GM18909 (cell line): ENCODE measurements at regions not wholly inside any gene's neighbourhood (a gene's known extent, or its start where the extent isn't known, plus 50 kb on each side); places are given as distances from the start of the nearest gene placed in this dataset.
"Not testable (repeated sequence)": the region's sequence is repeated elsewhere in the genome, so short reads cannot be mapped to it uniquely, and the experiment has no call there.

Source experiments
- ATAC-seq: cut with Tn5 transposase; IDR thresholded peaks from one replicate; pipeline ENCODE4 v1.9.1; 2021; ENCODE audit warnings: mild to moderate bottlenecking; ENCODE audit not compliant: unreplicated experiment, poor library complexity

DNA sequence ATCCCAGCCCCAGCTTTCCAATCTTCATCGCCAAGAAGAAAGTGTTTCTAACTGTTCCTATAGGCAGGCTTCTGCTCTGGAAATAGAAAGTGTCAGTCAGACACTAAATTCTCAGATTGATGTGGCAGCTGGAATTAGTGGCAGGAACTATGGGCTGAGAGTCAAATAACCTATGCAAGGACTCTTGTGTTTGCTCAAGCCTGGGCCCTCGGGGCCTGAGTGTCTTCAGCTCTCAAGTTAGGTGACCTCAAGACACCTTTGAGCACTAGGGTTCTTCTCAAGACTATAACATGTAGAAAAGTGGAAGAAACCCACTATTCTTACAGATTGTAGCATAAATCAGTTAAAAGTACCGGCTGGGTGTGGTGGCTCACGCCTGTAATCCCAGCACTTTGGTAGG is 694.5 kb downstream of the RNF144A start:
- no peak for ATAC-seq

DNA sequence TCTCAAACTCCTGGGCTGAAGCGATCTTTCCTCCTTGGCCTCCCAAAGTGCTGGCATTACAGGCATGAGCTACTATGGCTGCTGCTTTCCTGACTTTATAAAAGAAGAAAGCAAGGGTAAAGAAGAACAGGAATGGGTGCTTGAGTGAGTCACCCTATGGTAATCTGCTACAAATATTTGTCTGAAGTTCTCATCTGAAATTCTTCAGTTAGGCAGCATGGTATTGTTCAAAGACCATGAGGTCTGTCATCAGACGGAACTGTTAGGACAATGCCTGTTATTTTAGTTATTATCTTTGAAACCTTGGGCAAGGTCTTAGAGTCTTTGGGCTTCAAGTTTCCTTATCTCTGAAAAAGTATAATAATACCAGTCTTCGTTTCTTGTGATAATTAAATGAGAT is 695.8 kb downstream of the RNF144A start:
- ATAC-seq = no peak

DNA sequence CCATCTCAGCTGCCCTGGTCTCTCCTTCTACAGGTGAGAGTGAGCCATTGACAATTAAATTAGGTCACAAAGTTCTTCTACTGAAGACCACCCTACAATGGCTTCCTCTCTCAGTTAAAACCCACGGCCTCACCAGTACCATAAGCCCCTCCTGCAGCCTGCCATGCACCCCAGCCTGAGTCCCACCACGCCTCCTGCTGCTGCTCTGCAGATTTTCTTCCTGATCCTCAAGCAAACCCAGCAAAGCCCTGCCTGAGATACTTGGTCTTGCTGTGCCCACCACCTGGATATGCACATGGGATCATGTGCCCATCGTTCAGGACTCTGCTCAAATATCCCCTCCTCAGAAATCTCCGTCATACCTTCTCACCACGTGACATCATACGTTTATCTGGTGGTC is 696.6 kb downstream of the RNF144A start:
- no peak for ATAC-seq

DNA sequence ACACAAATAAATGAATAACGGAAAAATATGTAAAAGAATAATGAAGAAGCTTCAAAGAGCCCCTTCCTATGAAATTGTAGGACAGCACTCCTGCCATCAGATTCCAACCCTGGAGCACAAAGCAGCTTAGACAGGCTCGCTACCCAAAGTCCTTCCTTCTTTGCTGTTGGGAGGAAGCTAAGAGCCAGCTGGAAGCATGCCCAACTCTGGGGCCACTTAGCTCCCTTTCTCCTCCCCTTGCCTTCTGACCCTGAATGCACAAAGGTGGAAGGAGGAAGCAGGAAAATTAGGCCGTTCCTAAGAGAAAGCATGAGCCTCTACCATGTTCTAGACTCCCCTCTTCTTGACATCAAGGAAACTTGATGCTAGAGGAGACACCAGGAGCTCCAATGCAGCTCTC is 700.8 kb downstream of the RNF144A start:
- ATAC-seq = no peak

DNA sequence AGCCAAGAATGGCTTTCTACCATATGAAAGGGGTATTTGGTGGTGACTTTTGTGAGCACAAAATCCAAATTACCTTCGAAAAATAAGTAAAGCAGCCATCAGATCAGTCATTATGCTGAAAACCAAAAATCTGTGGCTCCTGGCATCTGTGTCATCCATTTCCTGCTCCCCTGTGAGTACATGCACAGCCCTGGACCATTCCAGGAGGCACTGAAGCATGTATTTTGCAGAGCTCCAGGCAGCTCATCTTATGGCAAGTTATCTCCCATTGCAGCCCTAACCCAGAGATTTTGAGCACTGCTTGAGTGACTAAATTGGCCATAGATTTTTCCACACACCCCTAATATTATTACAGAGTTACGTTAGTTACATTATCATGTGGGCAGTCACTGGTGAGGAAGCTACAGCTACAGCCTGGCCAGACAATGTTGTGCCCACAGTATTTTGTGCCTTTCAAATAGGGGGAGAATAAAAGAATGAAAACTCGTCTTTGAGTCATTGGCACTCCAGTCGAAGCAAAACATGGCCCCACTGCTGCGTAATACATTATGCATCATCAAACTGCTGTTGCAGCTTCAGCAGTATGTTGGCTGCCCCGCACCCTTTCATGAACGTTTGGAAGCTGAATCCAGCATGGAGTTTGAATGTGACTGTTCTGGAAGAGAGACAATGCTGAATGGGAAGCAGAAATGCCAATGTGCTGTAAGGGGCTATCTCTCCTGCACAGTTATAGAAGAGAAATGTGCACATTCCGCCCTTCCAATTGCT is 702.2 kb downstream of the RNF144A start:
- no peak for ATAC-seq

DNA sequence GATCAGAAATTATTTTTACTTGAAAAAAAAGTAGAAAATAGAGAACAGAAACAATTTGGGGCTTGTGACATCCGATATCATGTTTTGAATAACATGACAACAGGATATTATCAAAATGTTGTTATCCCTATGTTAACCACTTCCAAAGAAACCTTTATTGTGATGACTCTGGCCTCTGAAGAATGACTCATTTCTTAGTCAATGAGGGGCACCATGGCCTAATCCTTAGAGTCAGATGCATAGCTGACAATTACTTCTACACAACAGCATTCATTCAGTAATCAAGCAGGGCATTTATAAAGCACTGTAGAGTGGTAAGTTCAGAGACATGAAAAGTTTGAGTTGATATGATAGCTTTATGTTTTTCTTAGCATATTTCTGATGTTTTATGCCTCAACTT is 703.0 kb downstream of the RNF144A start:
- no peak for ATAC-seq

DNA sequence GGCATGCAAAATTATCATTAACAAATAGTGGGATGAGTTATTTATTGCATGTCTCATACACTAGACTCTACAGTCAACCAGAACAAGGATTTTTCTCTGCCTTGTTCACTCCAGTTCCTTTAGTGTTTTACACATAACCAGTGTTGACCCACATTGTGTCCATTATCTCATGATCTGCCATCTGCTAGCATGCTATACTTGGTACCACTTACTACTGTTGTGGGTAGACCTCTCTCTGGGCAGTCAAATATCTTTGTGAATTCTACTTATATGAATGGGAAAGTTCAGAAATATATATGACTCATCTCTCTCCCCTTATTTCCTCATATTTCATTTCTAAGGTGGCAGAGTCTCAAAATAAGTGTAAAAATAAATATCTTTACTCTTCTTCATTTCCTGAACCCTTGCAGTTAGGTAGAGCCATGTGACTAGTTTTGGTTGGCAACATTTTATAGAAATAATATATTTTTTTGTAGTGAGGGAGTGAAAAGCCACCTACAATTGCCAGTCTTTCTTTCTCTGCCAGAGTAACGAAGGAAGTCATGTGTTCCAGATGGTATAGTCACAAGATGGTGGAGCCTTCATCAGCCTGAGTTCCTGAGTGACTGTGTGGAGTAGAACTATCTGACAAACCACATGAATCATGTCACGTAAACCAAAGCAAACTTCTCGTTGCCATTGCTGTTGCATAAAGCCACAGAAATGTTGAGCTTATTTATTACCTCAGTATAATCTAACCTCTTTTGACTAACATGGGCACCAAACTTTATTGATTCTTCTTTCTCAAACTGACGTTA is 704.0 kb downstream of the RNF144A start:
- ATAC-seq = no peak

DNA sequence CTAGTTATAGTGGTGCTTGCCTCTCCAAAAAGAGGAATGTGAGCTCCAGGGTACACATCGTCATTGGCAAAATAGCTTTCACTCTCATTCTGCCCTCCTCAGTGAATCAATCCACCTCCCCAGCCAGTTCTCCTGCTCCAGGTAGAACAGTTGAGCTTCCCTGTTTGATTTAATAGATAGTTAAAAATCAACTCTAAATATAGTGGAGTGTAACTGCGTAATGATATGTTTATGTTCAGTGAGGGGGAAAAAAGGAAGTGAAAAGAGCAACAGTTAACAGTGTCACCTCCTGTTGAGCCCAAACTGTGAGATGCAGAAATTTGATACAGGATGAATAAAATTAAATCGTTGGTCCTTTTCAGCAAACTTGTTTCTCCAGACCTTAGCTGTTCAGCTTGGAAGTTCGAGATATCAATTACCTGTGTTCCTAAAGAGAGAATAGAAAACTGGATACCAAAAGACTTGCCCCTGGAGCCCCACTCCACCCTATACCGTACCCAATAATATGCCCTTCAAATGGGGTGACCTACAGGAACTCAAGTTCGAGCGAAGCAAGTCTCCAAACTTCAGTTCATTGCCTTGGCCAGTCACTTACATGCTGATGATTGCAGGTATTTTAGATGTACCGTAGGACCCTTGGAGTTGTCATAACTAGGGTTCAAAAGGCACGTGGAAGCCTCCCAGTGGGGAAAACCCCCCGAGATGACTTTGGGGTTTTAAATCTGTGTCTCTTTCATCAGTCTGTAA is 708.4 kb downstream of the RNF144A start:
- ATAC-seq = no peak

DNA sequence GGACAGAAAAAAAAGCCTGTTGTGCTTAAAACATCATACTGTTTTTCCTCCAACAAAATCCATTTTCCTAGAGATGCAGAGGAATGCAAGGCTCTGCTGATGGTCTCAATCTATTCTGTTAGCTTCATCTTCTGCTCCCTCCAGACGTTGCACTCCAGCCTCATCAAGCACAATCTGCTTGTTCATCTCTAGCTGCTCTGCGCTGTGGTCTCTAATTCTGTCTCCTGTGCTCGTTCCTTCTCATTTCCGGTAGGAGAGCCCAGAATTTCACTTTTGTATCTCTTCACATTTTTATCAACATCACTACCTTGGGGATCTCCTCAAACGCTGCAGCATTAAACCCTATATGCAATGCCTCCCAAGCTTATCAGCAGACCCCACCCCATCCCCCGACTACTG is 708.9 kb downstream of the RNF144A start:
- ATAC-seq = no peak

DNA sequence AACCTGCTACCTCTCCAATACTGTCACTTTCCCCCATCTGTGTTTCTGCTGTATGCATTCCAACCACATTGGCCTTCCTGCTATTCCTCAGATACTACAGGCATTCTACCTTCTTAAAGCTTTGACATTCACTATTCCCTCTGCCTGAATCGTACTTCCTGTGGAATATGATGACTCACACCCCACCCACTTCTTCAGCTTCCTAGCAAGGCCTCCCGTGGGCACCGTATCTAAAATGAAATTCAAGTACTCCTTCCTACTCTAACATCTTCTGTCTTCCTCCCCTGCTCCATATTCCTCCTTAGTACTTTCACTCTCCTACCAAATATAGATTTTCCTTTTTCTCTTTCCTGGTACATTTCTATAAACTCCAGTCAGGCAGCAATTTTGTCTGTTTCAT is 710.4 kb downstream of the RNF144A start:
- no peak for ATAC-seq

DNA sequence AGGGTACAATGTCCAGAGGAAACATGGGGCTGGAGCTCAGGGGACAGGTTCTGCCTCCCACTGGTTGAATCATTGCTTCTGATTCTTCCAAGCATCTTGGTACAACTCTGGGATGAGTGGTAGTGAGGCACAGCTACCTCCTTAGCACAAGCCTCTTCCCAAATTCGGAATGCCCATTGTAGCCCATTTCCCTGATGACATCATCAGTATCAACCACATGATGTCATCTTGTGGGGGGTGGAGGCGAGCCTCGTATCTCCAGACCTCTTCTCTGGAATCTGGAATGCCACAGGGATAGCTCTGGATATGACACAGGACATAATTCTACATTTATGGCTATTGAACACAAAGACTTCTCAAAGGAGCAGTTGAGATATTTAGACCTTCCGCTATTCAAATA is 715.2 kb downstream of the RNF144A start:
- ATAC-seq = no peak

DNA sequence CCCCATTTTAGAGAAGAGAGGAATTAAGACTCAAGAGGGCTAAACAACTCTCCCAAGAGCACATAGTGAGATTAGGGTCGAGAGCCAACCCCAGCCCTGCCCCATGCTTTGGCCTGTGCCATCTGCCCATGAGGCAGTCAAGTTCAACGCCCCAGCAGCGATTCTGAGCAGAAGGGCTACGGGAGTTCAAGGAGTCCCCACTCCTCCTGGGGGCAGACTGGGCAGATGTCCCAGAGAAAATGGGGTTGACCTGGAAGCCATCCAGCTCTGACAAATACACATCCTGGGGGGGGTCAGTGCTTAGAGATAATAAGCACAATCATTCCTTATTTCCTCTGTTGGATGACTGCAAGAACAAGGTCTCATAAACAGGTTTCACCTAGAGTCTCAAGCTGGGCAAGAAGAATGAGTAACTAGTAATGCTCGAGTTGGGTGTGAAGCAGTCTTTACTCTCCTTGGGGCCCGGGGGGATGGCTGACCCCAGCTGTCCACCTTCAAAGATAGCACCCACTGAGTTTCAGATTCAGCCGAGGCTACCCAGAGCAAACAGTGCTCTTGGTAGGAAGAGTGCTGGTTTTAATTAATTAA is 716.4 kb downstream of the RNF144A start:
- ATAC-seq = no peak

DNA sequence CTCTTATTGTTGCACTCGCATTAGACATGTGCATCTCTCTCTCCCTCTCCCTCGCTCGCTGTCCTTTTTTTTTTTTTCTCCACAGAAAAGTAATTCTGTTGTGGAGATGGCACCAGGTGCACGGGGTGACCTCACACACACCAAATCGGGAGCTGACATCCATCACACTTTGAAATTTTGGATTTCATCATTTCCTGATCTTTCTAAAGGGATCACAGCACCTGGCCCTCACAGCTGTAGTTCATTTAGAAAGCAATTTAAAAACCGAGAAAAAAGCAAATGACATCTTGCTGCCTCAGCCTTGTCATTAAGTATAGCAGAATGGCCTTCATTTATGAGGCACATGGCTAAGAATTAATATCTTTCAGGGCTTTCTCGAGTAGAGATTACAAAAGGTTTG is 717.2 kb downstream of the RNF144A start:
- ATAC-seq = no peak

DNA sequence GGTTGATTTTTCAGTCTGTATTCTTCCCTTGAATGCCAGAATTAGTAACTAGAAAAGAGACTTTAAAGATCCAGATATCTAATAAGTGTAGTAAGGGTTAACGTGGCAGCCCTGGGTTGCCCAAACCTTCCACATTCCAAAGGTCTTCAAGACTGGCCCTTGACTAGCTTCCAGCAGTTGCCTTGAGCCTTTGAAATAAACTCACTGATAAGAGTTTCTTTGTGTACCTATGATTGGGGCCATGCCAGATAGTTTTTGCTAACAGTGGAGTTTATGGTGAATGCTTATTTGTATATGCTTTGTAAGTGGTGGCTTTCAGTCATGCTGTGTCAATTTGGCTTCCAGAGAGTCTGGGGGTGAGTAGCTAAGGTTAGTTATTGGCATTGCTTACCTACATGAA is 722.3 kb downstream of the RNF144A start:
- ATAC-seq = no peak

DNA sequence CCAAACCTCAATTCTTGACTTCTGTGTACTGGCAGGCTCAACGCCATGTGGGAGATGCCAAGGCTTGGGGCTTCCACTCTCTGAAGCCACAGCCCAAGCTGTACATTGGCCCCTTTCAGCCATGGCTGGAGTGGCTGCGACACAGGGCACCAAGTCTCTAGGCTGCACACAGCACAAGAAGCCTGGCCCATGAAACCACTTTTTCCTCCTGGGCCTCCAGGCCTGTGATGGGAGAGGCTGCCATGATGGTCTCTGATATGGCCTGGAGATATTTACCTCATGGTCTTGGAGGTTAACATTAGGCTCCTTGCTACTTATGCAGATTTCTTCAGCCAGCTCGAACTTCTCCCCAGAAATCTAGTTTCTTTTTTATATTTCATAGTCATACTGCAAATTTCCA is 724.1 kb downstream of the RNF144A start:
- ATAC-seq = not testable (repeated sequence)

DNA sequence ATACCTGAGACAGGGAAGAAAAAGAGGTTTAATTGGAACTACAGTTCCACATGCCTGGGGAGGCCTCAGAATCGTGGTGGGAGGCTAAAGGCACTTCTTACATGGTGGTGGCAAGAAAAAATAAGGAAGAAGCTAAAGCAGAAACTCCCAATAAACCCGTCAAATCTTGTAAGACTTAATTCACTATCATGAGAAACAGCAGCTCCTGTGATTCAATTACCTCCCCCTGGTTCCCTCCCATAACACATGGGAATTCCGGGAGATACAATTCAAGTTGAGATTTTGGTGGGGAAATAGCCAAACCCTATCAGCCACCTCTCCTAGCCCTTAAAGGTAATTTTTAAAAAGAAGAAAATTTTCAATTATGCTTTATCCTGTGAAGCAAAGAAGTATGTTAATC is 728.8 kb downstream of the RNF144A start:
- ATAC-seq = no peak

DNA sequence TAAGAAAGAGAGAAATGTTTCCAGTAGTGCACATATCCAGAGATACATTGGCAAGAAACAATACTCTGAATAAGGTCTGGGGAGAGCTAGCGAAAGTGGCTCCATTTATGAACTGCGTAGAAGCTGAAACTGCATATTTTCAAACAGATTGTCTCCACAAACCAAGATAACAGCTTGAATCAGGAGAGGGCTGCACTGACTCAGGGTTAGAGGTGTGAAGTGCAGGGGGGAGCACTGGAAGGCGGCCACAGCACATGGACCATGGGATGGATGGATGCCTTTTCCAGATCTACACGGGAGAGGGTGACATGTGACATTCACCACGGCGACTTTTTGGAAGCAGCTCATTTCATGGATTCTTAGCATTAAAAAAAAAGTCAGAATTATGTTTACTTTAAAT is 729.4 kb downstream of the RNF144A start:
- no peak for ATAC-seq

DNA sequence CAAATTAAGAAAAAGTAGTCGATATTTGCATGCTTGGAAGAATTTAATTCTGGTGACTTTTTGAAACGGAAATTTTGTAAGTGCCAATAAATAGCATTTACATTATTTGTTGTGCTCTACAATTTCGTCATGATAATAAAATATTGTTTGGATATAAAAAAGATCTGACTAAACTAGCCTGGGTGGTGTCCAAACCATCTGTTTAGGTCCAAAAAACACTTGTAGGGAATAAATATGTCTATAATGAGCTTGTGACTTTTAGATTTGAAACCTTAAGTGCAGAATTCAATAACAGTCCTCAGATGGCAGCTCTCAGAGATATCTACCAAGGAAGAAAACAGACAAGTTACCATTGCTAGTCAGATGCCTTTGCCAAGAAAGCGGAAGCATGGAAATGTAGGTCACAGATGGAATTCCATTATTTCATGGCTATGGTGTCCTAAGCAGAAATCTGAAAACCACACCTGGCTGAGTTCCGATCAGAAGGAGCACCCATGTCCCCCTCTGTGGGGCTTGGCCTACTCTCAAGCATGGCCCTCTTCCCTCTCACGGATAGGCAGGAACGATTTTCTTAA is 731.1 kb downstream of the RNF144A start:
- ATAC-seq = no peak

DNA sequence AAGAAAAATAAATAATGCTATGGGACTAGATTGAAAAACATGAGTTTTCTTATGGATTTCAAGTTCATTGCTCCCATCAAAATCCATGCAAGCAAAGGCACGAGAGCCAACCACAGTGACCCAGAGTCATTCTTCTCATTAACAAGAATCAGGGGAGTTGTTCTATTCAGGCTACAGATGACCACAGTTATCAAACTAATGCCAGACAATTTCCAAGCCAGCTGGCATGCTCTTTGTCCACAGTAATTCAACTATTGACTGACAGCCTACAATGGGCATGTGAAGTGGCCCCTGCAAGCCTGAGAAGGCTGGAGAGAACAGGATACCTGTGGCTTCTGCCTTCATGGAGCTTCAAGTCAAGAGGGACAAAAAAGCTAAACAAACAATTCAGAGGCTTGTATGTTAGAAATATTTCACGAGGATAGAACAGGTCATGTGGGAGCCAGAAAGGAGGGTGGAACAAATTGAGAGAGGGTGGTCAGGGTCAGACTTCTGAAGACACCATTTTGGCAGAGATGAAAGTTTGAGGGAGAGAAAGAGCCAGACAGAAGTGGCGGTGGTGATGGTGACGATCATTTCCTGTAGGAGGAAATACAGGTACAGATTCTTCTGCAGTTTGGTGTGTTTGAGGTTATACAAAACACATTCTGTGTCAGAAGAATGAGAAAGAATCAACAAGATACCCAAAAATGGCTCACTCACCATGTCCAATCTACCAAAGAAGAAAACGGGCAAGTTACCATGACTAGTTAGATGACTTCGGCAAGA is 732.4 kb downstream of the RNF144A start:
- ATAC-seq = no peak

DNA sequence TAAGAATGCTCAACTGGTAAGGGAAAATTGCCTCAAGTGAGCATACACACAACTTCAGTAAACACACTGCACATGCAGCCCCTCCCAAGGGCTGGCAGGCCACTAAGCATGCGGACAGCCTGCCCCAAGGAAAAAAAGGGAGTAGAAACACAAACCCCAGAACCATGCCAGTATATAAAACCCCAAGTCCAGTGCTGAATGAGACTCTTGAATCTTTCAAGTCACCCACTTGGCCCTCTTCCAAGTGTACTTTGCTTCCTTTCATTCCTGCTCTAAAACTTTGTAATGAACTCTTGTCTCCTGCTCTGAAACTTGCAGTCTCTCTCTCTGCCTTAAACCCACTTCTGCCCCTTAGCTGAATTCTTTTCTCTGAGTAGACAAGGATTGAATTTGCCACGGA is 736.4 kb downstream of the RNF144A start:
- no peak for ATAC-seq
